HCT116 (cell line): ENCODE measurements at regions not wholly inside any gene's neighbourhood (a gene's known extent, or its start where the extent isn't known, plus 50 kb on each side); places are given as distances from the start of the nearest gene placed in this dataset.

Source experiments
- ATAC-seq: fragments of 200-7000 bp; cut with Tn5 transposase; 2 replicates; pipeline ENCODE4 v1.9.1; 2020; ENCODE audit warnings: mild to moderate bottlenecking, moderate library complexity
- BruUV-seq: library from RNA; stranded (reverse); fragments of 400-500 nt; replicated peaks from 2 replicates; lab custom pipeline; 2021; lab: Mats Ljungman, UMichigan
- CTCF ChIA-PET: fragments of 300-600 bp; sonication (Branson Sonifier 250); formaldehyde crosslinking; loops from one replicate; lab custom pipeline; 2021; ENCODE audit warnings: antibody characterized with exemption; lab: Charles Lee
- POLR2A ChIA-PET: fragments of 300-600, 350-600 bp; sonication (Branson Sonifier 250); formaldehyde crosslinking; loops from one replicate; lab custom pipeline; 2021; ENCODE audit warnings: antibody characterized with exemption; lab: Charles Lee
- RAD21 ChIA-PET, 2 experiments: fragments of 300-600 bp; sonication (Branson Sonifier 250); formaldehyde crosslinking; loops; one replicate each; lab custom pipeline; 2023; ENCODE audit warnings: low total read pairs in 2 of 2; ENCODE audit not compliant: uncharacterized antibody in 2 of 2, unreplicated experiment in 2 of 2, low non-redundant PET in 1 of 2; lab: Charles Lee
- DNase-seq: peaks from one replicate; pipeline ENCODE4 v3.0.0-alpha.2; 2010; ENCODE audit warnings: low read depth, low spot score
- H2AFZ ChIP-seq: fragments of 200-600 bp; shearing (Covaris generic), sonication (generic); 2 replicates; pipeline ENCODE4 v1.6.1; 2017; ENCODE audit warnings: low read depth, mixed run types, mixed read lengths, antibody characterized with exemption, low read length; ENCODE audit not compliant: poor library complexity, severe bottlenecking
- H3K27ac ChIP-seq: 2 replicates; pipeline ENCODE4 v1.5.1; 2012; ENCODE audit warnings: low read depth, low read length
- H3K27me3 ChIP-seq: fragments of 200-600 bp; sonication (generic); 2 replicates; pipeline ENCODE4 v1.6.1; 2016; ENCODE audit warnings: mixed run types, low read length, mixed read lengths; ENCODE audit not compliant: insufficient read depth
- H3K36me3 ChIP-seq, 2 experiments: fragments of 200-500 bp in 1 of 2; fragments of 200-600 bp in 1 of 2; sonication (Bioruptor generic) in 1 of 2; sonication (generic) in 1 of 2; 2 replicates each; pipeline versions ENCODE4 v1.5.1 to v1.6.1; 2014 to 2016; ENCODE audit warnings: low read length in 2 of 2, inconsistent platforms in 1 of 2, mixed read lengths in 1 of 2, mixed run types in 1 of 2; ENCODE audit not compliant: insufficient read depth in 2 of 2, control insufficient read depth in 1 of 2
- H3K4me1 ChIP-seq, 2 experiments: fragments of 200-600 bp in 1 of 2; sonication (generic) in 1 of 2; 2 replicates each; pipeline versions ENCODE4 v1.5.1 to v1.6.1; 2012 to 2017; ENCODE audit warnings: low read length in 2 of 2, inconsistent platforms in 1 of 2, mild to moderate bottlenecking in 1 of 2, mixed read lengths in 1 of 2, mixed run types in 1 of 2, moderate library complexity in 1 of 2; ENCODE audit not compliant: insufficient read depth in 2 of 2, control insufficient read depth in 1 of 2
- H3K4me2 ChIP-seq: fragments of 200-600 bp; sonication (generic); 2 replicates; pipeline ENCODE4 v1.6.1; 2017; ENCODE audit warnings: mixed run types, low read length, mixed read lengths
- H3K4me3 ChIP-seq, 2 experiments: fragments of 200-600 bp in 1 of 2; sonication (generic) in 1 of 2; replicated peaks in 1 of 2; 2 replicates each; pipeline ENCODE4 v1.5.1; 2011 to 2016; ENCODE audit warnings: low read length in 2 of 2, control low read depth in 1 of 2, low read depth in 1 of 2, mild to moderate bottlenecking in 1 of 2, mixed read lengths in 1 of 2, mixed run types in 1 of 2
- H3K79me2 ChIP-seq: fragments of 200-600 bp; sonication (generic); 2 replicates; pipeline ENCODE4 v1.6.1; 2017; ENCODE audit warnings: mild to moderate bottlenecking, mixed run types, low read length, moderate library complexity, mixed read lengths; ENCODE audit not compliant: insufficient read depth
- H3K9ac ChIP-seq: fragments of 200-600 bp; sonication (generic); 2 replicates; pipeline ENCODE4 v1.6.1; 2016; ENCODE audit warnings: low read length, mixed read lengths
- H3K9me2 ChIP-seq: fragments of 200-600 bp; sonication (generic), shearing (Covaris generic); 2 replicates; pipeline ENCODE4 v1.6.1; 2017; ENCODE audit warnings: mixed run types, mild to moderate bottlenecking, moderate library complexity; ENCODE audit not compliant: insufficient read depth
- H3K9me3 ChIP-seq, 2 experiments: fragments of 200-500 bp in 1 of 2; fragments of 200-600 bp in 1 of 2; sonication (Bioruptor generic) in 1 of 2; sonication (generic) in 1 of 2; 2 replicates each; pipeline ENCODE4 v1.6.1; 2014 to 2017; ENCODE audit warnings: low read length in 2 of 2, mixed read lengths in 2 of 2, inconsistent platforms in 1 of 2, low read depth in 1 of 2, mild to moderate bottlenecking in 1 of 2, mixed run types in 1 of 2, moderate library complexity in 1 of 2; ENCODE audit not compliant: control insufficient read depth in 1 of 2, insufficient read depth in 1 of 2
- H4K20me1 ChIP-seq: fragments of 200-600 bp; sonication (generic), shearing (Covaris generic); 2 replicates; pipeline ENCODE4 v1.6.1; 2017; ENCODE audit warnings: mixed run types, mild to moderate bottlenecking, moderate library complexity; ENCODE audit not compliant: insufficient read depth
- ATF3 ChIP-seq: IDR thresholded peaks from 2 replicates; pipeline ENCODE4 v1.6.1; 2012
- CBX3 ChIP-seq: IDR thresholded peaks from 2 replicates; pipeline ENCODE4 v1.6.1; 2012; ENCODE audit warnings: low read depth
- CTCF ChIP-seq, 3 experiments: fragments of 200-600 bp in 1 of 3; sonication (generic) in 1 of 3; IDR thresholded peaks in 2 of 3; conservative IDR thresholded peaks in 1 of 3; 2 replicates each; pipeline ENCODE4 v1.5.1; 2012 to 2017; ENCODE audit warnings: low read depth in 2 of 3, low read length in 2 of 3, antibody characterized with exemption in 1 of 3, borderline replicate concordance in 1 of 3, control low read depth in 1 of 3, mild to moderate bottlenecking in 1 of 3, mixed read lengths in 1 of 3, mixed run types in 1 of 3, moderate library complexity in 1 of 3; ENCODE audit not compliant: insufficient read depth in 1 of 3
- ELF1 ChIP-seq: IDR thresholded peaks from 2 replicates; pipeline ENCODE4 v1.6.1; 2012; ENCODE audit warnings: low read depth, borderline replicate concordance
- EZH2 ChIP-seq: fragments of 200-600 bp; sonication (generic); IDR thresholded peaks from 2 replicates; pipeline ENCODE4 v1.6.1; 2017; ENCODE audit warnings: antibody characterized with exemption, mixed run types
- FOSL1 ChIP-seq: IDR thresholded peaks from 2 replicates; pipeline ENCODE4 v1.6.1; 2012; ENCODE audit warnings: low read depth
- JUND ChIP-seq: IDR thresholded peaks from 2 replicates; pipeline ENCODE4 v1.6.1; 2012
- POLR2AphosphoS5 ChIP-seq: IDR thresholded peaks from 2 replicates; pipeline ENCODE4 v1.6.1; 2011; ENCODE audit warnings: mild to moderate bottlenecking, low read depth, low read length, moderate library complexity
- RAD21 ChIP-seq: IDR thresholded peaks from 2 replicates; pipeline ENCODE4 v1.6.1; 2012; ENCODE audit warnings: low read depth, mild to moderate bottlenecking
- REST ChIP-seq: IDR thresholded peaks from 2 replicates; pipeline ENCODE4 v1.6.1; 2012; ENCODE audit warnings: low read depth
- YY1 ChIP-seq: IDR thresholded peaks from 2 replicates; pipeline ENCODE4 v1.6.1; 2011; ENCODE audit warnings: low read length, low read depth, moderate library complexity, mild to moderate bottlenecking; ENCODE audit not compliant: insufficient replicate concordance; ENCODE audit errors: extremely low read depth
- intact Hi-C: fragments of 100-400 bp; cut with micrococcal nuclease; formaldehyde crosslinking; loops from 2 replicates; pipeline ENCODE4 v1.10.0; 2022

GRCh38 chr10:123557366-123558108 lies 108.6 kb upstream of the GPR26 start:
- Histone ChIP-seq H3K4me2 (no peak overlapping the region), H3K36me3 (no peaks in the 10 kb centered on the region), H3K9ac (no peak overlapping the region), H3K4me3 (no peak overlapping the region), H3K79me2 (no peaks in the 10 kb centered on the region), H3K9me3 (no peaks in the 10 kb centered on the region), H3K9me2 (no peaks in the 10 kb centered on the region), H2AFZ (no peak overlapping the region), H3K4me1 (0 out of 4 replicates have a peak, but pooled peaks cover 0 to 3% of the 10 kb centered on the region in 2 experiments), H3K27ac (no peak overlapping the region), H3K27me3 (no peaks in the 10 kb centered on the region), H4K20me1 (no peaks in the 10 kb centered on the region)
- no peak for TF ChIP-seq EZH2
- TF ChIP-seq CBX3: no peak
- TF ChIP-seq CTCF (IDR thresholded peaks at IDR 0.05 in 2 of 3, conservative IDR thresholded peaks at IDR 0.05 in 1 of 3; ENCODE audit: borderline replicate concordance in 1 of 3, insufficient read depth in 1 of 3, low read depth in 2 of 3, low read length in 2 of 3): no peak
- TF ChIP-seq JUND: no peak
- TF ChIP-seq REST: no peak
- no peak for TF ChIP-seq ATF3
- no peak for TF ChIP-seq ELF1
- TF ChIP-seq FOSL1: no peak
- no peak for TF ChIP-seq RAD21
- no peak for TF ChIP-seq YY1
- TF ChIP-seq POLR2AphosphoS5: no peak
- DNase-seq (no peak), ATAC-seq (no peak)
- intact Hi-C loops: loop anchor here (2.0 kb wide), 1 partner anchor 991 kb away; no protein-coding TSS in a partner anchor
- ChIA-PET CTCF (interaction anchor here (1.2 to 2.0 kb wide), 2 partner anchors 428 to 514 kb away, joined by 3 to 15 read pairs; no protein-coding TSS in a partner anchor), RAD21 (no interaction called here), POLR2A (no interaction called here)
- BruUV-seq: no TSS peak
